NCI-H2171 treated with DMSO at 0.1 percent for 48 hours (cell line): ENCODE measurements at regions not wholly inside any gene's neighbourhood (a gene's known extent, or its start where the extent isn't known, plus 50 kb on each side); places are given as distances from the start of the nearest gene placed in this dataset.
A peak's percentile ranks its signal among the peaks of the same experiment; 100 is the strongest.

Experiments
- DNase-seq: peaks from one replicate; lab custom pipeline; 2025; lab: John Stamatoyannopoulos, UW

GRCh38 chr6:169847901-169848311 lies 96.5 kb downstream of the ERMARD start:
- no peak for DNase-seq

DNA sequence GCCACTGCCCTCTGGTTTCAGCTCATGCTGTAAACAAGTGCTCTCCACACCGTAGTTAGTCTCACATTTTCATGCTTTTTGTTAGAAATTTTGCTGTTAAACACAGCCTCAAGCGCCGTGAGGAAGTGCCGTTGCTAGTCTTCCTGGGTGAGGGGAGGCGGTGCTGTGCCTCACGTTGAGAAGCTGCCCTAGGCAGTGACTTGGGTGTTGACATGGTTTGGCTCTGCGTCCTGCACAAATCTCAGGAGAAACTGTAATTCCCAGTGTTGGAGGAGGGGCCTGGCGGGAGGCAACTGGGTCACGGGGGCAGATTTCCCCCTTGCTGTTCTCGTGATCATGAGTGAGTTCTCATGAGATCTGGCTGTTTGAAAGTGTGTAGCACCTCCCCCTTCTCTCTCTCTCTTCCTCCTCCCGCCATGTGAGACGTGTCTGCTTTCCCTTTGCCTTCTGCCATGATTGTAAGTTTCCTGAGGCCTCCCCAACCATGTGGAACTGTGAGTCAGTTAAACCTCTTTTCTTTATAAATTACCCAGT lies 95.8 kb downstream of the ERMARD start:
- DNase-seq, result no peak

GRCh38 chr6:169846286-169847056 lies 95.0 kb downstream of the ERMARD start:
- no peak for DNase-seq

GRCh38 chr6:169845426-169846285 lies 94.2 kb downstream of the ERMARD start:
- DNase-seq, result no peak

- no peak for DNase-seq
Observed at GRCh38 chr6:169844946-169845345, 93.5 kb downstream of the ERMARD start.

DNA sequence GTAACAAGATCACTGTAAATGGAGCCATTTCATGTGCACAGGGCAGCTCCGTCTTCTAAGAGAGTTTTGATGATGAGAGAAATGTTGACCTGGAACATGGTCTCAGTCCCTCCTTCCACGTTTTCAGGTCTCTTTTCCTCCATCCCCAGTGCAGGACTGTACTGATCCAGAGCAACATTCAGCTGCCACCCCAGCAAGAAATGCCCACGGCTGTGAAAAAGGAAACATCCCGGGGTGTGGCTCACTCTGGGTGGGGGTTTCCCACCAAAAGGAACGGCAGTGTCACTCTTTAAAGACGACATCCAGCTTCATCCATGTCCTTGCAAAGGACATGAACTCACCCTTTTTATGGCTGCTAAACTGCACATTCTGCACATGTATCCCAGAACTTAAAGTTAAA lies 92.6 kb downstream of the ERMARD start:
- no peak for DNase-seq

DNA sequence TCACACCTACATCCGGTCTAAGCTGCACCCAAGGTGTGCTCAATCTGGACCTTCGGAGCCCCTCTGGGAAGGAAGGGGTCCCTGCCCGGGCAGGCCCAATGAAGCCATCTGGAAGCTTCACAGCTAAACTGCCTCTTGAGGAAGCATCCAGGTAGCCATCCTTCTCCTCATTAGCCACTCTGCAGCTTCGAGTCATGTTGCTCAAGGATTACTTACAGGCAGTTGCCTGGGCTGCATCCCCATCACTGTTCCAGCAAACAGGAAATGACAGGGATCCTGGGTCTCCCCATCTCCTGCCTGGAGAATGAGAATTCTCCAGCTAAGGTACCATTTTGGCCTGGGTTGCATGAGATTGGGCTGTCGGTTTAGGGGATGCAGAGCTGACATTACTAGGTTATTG lies 91.7 kb downstream of the ERMARD start:
- no peak for DNase-seq

- DNase-seq, result no peak
Observed at GRCh38 chr6:169841907-169842606, 90.6 kb downstream of the ERMARD start.

GRCh38 chr6:169841251-169841650 lies 89.8 kb downstream of the ERMARD start:
- DNase-seq, result no peak

GRCh38 chr6:169839898-169840631 lies 88.6 kb downstream of the ERMARD start:
- DNase-seq, result no peak

DNA sequence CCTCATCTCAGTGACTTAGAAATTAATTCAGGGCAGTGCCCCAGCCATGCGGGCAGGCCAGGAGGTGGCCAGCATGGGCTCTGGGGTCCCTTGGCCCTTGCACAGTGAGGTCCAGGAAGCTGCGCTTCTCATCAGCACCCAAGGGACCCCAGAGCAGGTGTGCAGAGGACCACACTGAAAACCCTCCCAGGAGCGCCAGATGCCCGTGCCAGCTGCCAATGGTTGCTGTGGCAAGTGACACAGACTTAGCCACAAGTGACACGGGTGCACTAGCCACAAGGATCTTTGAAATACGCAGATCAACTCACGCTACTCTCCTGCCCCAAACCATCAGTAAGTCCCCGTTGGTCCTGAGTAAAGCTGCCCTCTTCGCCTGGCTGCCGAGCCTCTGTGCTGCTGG lies 88.1 kb downstream of the ERMARD start:
- no peak for DNase-seq

- DNase-seq, result peak; percentile 41
Observed at GRCh38 chr6:169839029-169839481, 87.6 kb downstream of the ERMARD start.

DNA sequence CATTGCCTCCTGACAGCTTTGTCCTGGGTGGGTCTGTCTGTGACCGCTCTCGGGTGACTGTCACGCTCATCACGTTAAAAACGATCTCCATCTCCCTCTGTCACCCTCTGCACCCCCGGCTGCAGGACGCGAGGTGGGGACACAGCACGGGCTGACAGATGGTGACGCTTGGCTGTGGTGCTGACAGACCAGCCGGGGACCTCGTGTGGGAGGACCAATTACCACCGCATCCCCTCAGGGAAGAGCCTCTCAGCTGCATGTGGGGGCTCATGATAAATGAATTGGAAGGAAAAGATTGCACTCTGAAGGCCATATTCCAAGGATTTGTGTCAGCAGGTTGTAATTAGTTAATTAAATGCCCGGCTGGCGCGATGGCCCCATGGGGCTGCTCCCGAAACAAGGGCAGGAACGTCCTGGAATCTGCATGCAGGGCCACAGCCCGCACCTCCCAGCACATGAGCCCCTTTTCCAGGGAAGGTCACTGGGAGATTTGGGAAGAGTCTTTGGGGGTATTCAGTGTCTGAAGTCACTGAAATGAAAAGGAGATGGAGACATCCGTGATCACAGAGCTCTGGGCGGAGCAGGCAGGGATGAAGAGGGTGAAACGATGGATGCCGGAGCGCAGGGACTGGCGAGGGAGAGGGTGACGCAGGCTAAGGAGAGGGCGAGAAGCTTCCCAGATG lies 87.1 kb downstream of the ERMARD start:
- DNase-seq, result peak; percentile 80

- no peak for DNase-seq
Observed at GRCh38 chr6:169837529-169838250, 86.3 kb downstream of the ERMARD start.

DNA sequence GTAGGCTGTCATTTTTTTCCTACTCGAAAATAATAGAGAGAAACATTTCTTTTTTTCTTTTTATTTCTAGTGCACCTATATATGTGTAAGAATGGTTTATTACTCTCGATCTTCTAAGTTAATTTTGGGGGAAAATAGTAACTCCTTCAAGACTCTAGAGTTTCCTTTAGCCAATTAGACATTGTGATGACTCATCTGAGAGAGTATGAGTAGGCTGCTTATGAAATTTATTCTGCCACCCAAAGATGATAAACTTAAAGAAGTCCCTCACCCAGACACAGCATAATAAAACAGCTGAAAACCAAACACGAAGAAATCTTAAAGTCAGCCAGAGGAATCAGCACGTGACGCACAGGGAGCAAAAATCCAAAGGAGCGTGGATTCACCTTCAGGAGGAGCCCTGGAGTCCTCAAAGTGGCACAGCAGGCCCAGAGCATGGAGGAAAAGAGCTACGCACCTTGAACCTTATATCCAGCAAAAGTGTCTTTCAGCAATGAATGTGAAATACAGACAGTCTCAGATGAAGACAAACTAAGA lies 81.9 kb downstream of the ERMARD start:
- DNase-seq, result no peak

GRCh38 chr6:169832247-169832948 lies 81.0 kb downstream of the ERMARD start:
- no peak for DNase-seq

DNA sequence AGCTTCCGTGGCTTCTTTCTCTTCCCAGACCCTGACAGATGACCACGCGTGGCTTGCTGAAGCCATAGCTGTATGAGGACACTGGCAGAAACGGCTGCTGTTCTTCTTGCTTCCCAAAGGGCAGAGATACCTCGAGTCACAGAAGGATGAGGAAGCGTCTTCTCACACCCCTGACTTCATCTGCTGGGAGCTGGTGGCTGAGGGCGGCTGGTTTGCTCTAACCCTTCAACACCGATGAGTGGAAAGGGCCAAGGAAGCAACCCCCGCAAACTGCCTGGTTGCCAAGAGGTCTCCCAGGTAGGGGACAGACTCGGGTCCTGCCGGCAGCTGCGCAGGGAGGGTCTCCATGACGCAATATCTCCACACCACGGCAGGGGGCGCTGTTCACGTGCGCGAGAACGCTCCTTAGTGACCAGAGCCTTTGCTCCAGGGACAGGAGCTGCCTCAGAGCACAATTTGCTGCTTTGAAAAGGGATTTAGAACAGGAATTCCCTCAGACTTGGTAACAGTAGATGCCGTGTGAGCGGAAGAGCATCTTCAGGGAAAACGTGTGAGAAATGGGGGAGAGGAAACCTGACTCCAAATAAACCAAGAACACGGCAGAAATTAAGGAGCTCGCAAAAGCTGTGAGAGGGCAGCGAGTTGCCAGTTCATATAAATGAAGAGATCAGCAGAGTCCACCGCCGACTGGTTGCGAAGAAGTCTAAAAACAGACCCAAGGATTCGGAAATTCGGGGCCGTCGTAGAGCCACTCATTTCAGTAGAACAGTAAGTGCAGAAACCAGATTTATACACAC lies 80.2 kb downstream of the ERMARD start:
- peak; percentile 10 for DNase-seq
